ENCODE measurements at regions not wholly inside any gene's neighbourhood (a gene's known extent, or its start where the extent isn't known, plus 50 kb on each side); places are given as distances from the start of the nearest gene placed in this dataset.

- no peak for DNase-seq (ENCODE audit: low spot score in 2 of 2)
- Histone ChIP-seq H3K36me3 (no peaks in the 10 kb centered on the region), H3K27me3 (no peaks in the 10 kb centered on the region), H3K4me1 (peaks cover 0 to 5% (median 0%) of the 10 kb centered on the region in 4 donors), H3K27ac (no peak overlapping the region), H3K9me3 (no peaks in the 10 kb centered on the region), H3K4me3 (no peak overlapping the region)
- TF ChIP-seq CTCF (IDR thresholded peaks at IDR 0.05) (no peak), POLR2A (IDR thresholded peaks at IDR 0.05) (no peak), EP300 (IDR thresholded peaks at IDR 0.05) (no peak)
- WGBS, 2 donors: 74 to 76% methylated on average over 5 of the region's 5 CpGs
Observed at GRCh38 chr2:18842836-18843235, 253.5 kb upstream of the NT5C1B start.

DNA sequence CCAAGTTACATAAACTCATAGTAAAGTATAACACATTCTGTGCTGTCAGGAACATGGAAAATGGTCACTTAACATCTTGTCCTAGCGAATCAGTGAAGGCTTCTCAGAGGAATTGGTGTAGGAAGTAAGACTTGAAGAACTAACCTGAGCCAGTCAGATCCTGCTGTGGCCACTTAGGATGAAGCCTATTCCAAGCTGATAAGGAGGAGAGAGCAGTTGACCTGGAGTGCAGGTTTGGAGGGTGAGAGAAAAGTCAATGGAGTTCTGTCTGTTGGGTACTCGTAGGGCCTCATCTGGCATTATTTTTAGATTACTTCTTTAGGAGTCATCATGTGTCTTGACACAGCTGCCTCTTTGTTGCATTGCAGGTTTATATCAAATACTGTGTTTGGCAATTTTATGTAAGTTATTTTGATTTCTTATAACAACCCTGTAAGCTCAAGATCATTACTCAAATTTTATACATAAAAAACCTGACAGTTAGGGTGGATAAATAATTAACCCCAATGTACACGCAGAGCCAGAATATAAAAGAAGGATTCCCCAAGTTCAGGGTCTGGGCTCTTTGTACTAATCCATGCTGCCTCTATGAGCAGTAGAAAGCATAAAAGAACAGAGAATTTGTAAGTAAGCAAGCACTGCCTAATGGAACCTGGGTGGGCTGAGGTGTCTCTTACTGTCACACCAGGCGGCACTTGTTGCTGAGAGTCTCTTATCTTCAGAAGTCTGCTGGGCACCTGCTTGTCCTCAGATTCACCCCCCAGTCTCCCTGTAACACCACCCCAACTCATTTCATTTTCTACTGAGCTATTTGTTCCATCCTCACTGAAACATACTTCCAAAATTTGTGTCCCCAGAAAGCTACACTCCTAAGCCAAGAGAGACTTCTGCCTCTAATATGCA, 252.1 kb upstream of the NT5C1B start:
- DNase-seq (ENCODE audit: low spot score in 2 of 2): no peak
- Histone ChIP-seq H3K27ac (no peak overlapping the region), H3K4me3 (no peak overlapping the region), H3K27me3 (no peaks in the 10 kb centered on the region), H3K36me3 (no peaks in the 10 kb centered on the region), H3K4me1 (peaks cover 0 to 5% (median 0%) of the 10 kb centered on the region in 4 donors), H3K9me3 (no peaks in the 10 kb centered on the region)
- 85 to 89% methylated on average over 4 of the region's 4 CpGs for WGBS, 2 donors
- TF ChIP-seq POLR2A (IDR thresholded peaks at IDR 0.05): no peak
- TF ChIP-seq EP300 (IDR thresholded peaks at IDR 0.05): no peak
- no peak for TF ChIP-seq CTCF (IDR thresholded peaks at IDR 0.05)

DNA sequence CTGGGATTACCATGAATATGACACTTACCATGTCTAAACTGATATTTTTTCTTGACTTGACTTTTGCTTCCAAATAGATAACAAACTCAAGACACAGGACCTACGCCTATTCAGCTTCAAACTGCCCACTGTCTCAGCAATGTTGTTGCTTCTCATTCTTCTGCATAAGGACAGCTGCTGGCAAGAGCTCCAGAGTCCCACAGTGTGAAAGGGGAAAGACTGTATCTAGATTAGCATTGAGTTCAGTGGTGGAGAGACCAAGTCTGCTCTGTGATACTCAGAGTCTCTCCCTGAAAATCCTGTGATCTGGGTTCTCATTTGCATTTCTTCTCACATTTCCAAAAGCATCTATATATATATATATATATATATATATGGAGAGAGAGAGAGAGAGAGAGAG, 247.9 kb upstream of the NT5C1B start:
- H3K4me3 ChIP-seq: no peak overlapping the region
- TF ChIP-seq POLR2A (IDR thresholded peaks at IDR 0.05) (no peak), EP300 (IDR thresholded peaks at IDR 0.05) (no peak), CTCF (IDR thresholded peaks at IDR 0.05) (no peak)
- no peaks in the 10 kb centered on the region for H3K9me3 ChIP-seq
- no peaks in the 10 kb centered on the region for H3K27me3 ChIP-seq
- 80 to 84% methylated on average over 1 of the region's 1 CpG for WGBS, 2 donors
- peaks cover 0 to 13% (median 2%) of the 10 kb centered on the region in 4 donors for H3K4me1 ChIP-seq
- H3K36me3 ChIP-seq: no peaks in the 10 kb centered on the region
- no peak overlapping the region for H3K27ac ChIP-seq
- no peak for DNase-seq (ENCODE audit: low spot score in 2 of 2)

GRCh38 chr2:18836436-18836835, 247.1 kb upstream of the NT5C1B start:
- Histone ChIP-seq H3K27ac (no peak overlapping the region), H3K4me1 (peaks cover 0 to 19% (median 2%) of the 10 kb centered on the region in 4 donors)
- no peak for DNase-seq (ENCODE audit: low spot score in 2 of 2)

More at GRCh38 chr2:18836436-18836835, 247.1 kb upstream of the NT5C1B start:
- H3K9me3 ChIP-seq: no peaks in the 10 kb centered on the region
- no peaks in the 10 kb centered on the region for H3K27me3 ChIP-seq
- no peak overlapping the region for H3K4me3 ChIP-seq
- WGBS, 2 donors: 55 to 66% methylated on average over 4 of the region's 4 CpGs
- TF ChIP-seq EP300 (IDR thresholded peaks at IDR 0.05): no peak
- no peak for TF ChIP-seq POLR2A (IDR thresholded peaks at IDR 0.05)
- no peak for TF ChIP-seq CTCF (IDR thresholded peaks at IDR 0.05)
- no peaks in the 10 kb centered on the region for H3K36me3 ChIP-seq
